HG02970 (cell line): ENCODE measurements at regions not wholly inside any gene's neighbourhood (a gene's known extent, or its start where the extent isn't known, plus 50 kb on each side); places are given as distances from the start of the nearest gene placed in this dataset.

Experiments used
- ATAC-seq: cut with Tn5 transposase; IDR thresholded peaks from one replicate; pipeline ENCODE4 v1.9.1; 2021; ENCODE audit warnings: mild to moderate bottlenecking, moderate library complexity, moderate number of reproducible peaks; ENCODE audit not compliant: unreplicated experiment, low FRiP score

- ATAC-seq = no peak
These were observed 398.3 kb downstream of the FBXO15 start for GRCh38 chr18:73749304-73749703.

- no peak for ATAC-seq
These were observed 398.9 kb downstream of the FBXO15 start for GRCh38 chr18:73748731-73749130.

GRCh38 chr18:73746101-73746500, 401.5 kb downstream of the FBXO15 start:
- no peak for ATAC-seq

- ATAC-seq = no peak
These were observed 404.7 kb downstream of the FBXO15 start for GRCh38 chr18:73742957-73743356.

- no peak for ATAC-seq
These were observed 405.7 kb downstream of the FBXO15 start for GRCh38 chr18:73741946-73742345.

GRCh38 chr18:73739098-73739497, 408.5 kb downstream of the FBXO15 start:
- ATAC-seq = no peak

GRCh38 chr18:73737990-73738389, 409.6 kb downstream of the FBXO15 start:
- ATAC-seq = no peak

- ATAC-seq = no peak
These were observed 411.8 kb downstream of the FBXO15 start for GRCh38 chr18:73735836-73736235.

- ATAC-seq = no peak
These were observed 413.8 kb downstream of the FBXO15 start for GRCh38 chr18:73733806-73734314.

GRCh38 chr18:73733376-73733775, 414.3 kb downstream of the FBXO15 start:
- ATAC-seq = no peak

GRCh38 chr18:73728657-73729056, 419.0 kb downstream of the FBXO15 start:
- ATAC-seq = no peak

- no peak for ATAC-seq
These were observed 422.7 kb downstream of the FBXO15 start for GRCh38 chr18:73724958-73725357.

GRCh38 chr18:73719611-73720010, 428.0 kb downstream of the FBXO15 start:
- ATAC-seq = no peak

GRCh38 chr18:73717570-73717969, 430.1 kb downstream of the FBXO15 start:
- ATAC-seq = no peak

GRCh38 chr18:73715210-73715670, 432.4 kb downstream of the FBXO15 start:
- no peak for ATAC-seq

- ATAC-seq = no peak
These were observed 433.2 kb downstream of the FBXO15 start for GRCh38 chr18:73714466-73714865.

- ATAC-seq = no peak
These were observed 436.4 kb downstream of the FBXO15 start for GRCh38 chr18:73711256-73711655.

GRCh38 chr18:73708591-73708990, 439.0 kb downstream of the FBXO15 start:
- ATAC-seq = no peak

- ATAC-seq = no peak
These were observed 440.6 kb downstream of the FBXO15 start for GRCh38 chr18:73707035-73707434.

GRCh38 chr18:73697353-73697752, 450.3 kb downstream of the FBXO15 start:
- no peak for ATAC-seq

GRCh38 chr18:73696698-73697097, 450.9 kb downstream of the FBXO15 start:
- ATAC-seq = no peak

- ATAC-seq = no peak
These were observed 451.5 kb downstream of the FBXO15 start for GRCh38 chr18:73696171-73696570.

GRCh38 chr18:73693091-73693490, 454.5 kb downstream of the FBXO15 start:
- no peak for ATAC-seq
